SK-N-SH treated with all-trans-retinoic acid at 6 μM for 48 hours (cell line): ENCODE measurements at regions not wholly inside any gene's neighbourhood (a gene's known extent, or its start where the extent isn't known, plus 50 kb on each side); places are given as distances from the start of the nearest gene placed in this dataset.

Source experiments
- ARNTL ChIP-seq: fragments of 450-650 bp; formaldehyde crosslinking; IDR thresholded peaks from 2 replicates; pipeline ENCODE4 v1.5.0; 2020; ENCODE audit warnings: low read depth, mild to moderate bottlenecking, moderate library complexity, borderline replicate concordance
- CSDC2 ChIP-seq: fragments of 250-450 bp; sonication (Bioruptor Pico); IDR thresholded peaks from 2 replicates; pipeline ENCODE4 v1.5.0; 2020; ENCODE audit warnings: mild to moderate bottlenecking, moderate library complexity
- ZFP3 ChIP-seq: fragments of 250-450 bp; sonication (Bioruptor Pico); IDR thresholded peaks from 2 replicates; pipeline ENCODE4 v1.5.0; 2020; ENCODE audit warnings: mild to moderate bottlenecking, moderate library complexity
- ZFP30 ChIP-seq: fragments of 450-650 bp; formaldehyde crosslinking; IDR thresholded peaks from 2 replicates; pipeline ENCODE4 v1.5.0; 2022; ENCODE audit warnings: mild to moderate bottlenecking, moderate library complexity
- ZNF565 ChIP-seq: fragments of 450-650 bp; formaldehyde crosslinking; conservative IDR thresholded peaks from 2 replicates; pipeline ENCODE4 v1.5.0; 2020; ENCODE audit warnings: low read depth, mild to moderate bottlenecking, moderate library complexity
- ZNF8 ChIP-seq: fragments of 450-650 bp; formaldehyde crosslinking; IDR thresholded peaks from 2 replicates; pipeline ENCODE4 v1.5.0; 2020; ENCODE audit warnings: mild to moderate bottlenecking, moderate library complexity
- TF ChIP-seq, protein P1 (sequence below): fragments of 250-450 bp; sonication (Bioruptor Pico); IDR thresholded peaks from 2 replicates; pipeline ENCODE4 v1.5.1; 2020; ENCODE audit warnings: low read depth, mild to moderate bottlenecking, moderate library complexity
- TF ChIP-seq, protein P2 (sequence below): fragments of 250-450 bp; sonication (Bioruptor Pico); IDR thresholded peaks from 2 replicates; pipeline ENCODE4 v1.8.0; 2020; ENCODE audit warnings: mild to moderate bottlenecking, moderate library complexity, borderline replicate concordance
- TF ChIP-seq, protein P3 (sequence below): fragments of 250-450 bp; sonication (Bioruptor Pico); IDR thresholded peaks from 2 replicates; pipeline ENCODE4 v1.5.1; 2021; ENCODE audit warnings: mild to moderate bottlenecking, moderate library complexity
- TF ChIP-seq, protein P4 (sequence below): fragments of 250-450 bp; sonication (Bioruptor Pico); IDR thresholded peaks from 2 replicates; pipeline ENCODE4 v1.8.0; 2021; ENCODE audit warnings: low read depth, mild to moderate bottlenecking, moderate library complexity, borderline replicate concordance

DNA sequence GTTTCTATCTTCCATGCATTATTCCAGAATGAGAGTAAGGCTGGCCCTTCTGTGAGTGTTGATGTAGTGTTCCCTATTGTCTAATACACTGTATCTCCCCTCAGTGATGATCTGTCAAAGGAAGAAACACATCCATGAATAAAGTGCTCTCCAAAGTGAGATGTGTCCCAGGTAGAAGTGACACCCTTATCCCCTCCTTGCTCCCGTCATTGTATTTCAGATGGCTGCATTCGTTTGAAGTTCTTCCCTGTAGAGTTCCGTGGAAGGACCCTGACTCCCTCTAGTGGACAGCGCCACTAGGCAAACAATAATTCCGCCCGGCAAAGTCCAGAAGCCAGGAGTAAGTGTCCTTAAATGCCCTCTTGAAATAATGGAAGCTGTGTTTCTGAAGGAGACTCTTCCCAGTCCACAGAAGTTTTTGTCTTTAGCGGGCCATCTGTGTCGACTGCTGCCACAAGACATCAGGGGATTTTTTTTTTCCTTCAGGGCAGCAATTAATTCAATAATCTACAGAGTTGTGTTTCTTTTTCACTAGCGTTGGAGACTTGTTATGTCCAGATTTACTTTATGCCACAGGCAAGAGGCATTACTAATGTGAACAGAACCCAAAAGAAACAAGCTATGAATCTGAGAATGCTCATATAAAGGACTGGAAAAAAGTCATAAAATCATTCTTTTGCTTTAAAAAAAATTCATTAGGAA lies 64.6 kb downstream of the THNSL1 start:
- TF ChIP-seq ZFP30 (CRISPR knock-in tag) (no peak), ARNTL (CRISPR knock-in tag) (no peak), ZNF565 (CRISPR knock-in tag) (no peak), ZFP3 (CRISPR knock-in tag) (no peak), ZNF8 (CRISPR knock-in tag) (no peak), CSDC2 (CRISPR knock-in tag) (no peak)
- TF ChIP-seq, protein P1, sequence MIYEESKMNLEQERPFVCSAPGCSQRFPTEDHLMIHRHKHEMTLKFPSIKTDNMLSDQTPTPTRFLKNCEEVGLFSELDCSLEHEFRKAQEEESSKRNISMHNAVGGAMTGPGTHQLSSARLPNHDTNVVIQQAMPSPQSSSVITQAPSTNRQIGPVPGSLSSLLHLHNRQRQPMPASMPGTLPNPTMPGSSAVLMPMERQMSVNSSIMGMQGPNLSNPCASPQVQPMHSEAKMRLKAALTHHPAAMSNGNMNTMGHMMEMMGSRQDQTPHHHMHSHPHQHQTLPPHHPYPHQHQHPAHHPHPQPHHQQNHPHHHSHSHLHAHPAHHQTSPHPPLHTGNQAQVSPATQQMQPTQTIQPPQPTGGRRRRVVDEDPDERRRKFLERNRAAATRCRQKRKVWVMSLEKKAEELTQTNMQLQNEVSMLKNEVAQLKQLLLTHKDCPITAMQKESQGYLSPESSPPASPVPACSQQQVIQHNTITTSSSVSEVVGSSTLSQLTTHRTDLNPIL (CRISPR knock-in tag): no peak
- TF ChIP-seq, protein P2, sequence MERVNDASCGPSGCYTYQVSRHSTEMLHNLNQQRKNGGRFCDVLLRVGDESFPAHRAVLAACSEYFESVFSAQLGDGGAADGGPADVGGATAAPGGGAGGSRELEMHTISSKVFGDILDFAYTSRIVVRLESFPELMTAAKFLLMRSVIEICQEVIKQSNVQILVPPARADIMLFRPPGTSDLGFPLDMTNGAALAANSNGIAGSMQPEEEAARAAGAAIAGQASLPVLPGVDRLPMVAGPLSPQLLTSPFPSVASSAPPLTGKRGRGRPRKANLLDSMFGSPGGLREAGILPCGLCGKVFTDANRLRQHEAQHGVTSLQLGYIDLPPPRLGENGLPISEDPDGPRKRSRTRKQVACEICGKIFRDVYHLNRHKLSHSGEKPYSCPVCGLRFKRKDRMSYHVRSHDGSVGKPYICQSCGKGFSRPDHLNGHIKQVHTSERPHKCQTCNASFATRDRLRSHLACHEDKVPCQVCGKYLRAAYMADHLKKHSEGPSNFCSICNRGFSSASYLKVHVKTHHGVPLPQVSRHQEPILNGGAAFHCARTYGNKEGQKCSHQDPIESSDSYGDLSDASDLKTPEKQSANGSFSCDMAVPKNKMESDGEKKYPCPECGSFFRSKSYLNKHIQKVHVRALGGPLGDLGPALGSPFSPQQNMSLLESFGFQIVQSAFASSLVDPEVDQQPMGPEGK: no peak
- TF ChIP-seq, protein P3, sequence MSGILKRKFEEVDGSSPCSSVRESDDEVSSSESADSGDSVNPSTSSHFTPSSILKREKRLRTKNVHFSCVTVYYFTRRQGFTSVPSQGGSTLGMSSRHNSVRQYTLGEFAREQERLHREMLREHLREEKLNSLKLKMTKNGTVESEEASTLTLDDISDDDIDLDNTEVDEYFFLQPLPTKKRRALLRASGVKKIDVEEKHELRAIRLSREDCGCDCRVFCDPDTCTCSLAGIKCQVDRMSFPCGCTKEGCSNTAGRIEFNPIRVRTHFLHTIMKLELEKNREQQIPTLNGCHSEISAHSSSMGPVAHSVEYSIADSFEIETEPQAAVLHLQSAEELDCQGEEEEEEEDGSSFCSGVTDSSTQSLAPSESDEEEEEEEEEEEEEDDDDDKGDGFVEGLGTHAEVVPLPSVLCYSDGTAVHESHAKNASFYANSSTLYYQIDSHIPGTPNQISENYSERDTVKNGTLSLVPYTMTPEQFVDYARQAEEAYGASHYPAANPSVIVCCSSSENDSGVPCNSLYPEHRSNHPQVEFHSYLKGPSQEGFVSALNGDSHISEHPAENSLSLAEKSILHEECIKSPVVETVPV (CRISPR knock-in tag): no peak
- TF ChIP-seq, protein P4, sequence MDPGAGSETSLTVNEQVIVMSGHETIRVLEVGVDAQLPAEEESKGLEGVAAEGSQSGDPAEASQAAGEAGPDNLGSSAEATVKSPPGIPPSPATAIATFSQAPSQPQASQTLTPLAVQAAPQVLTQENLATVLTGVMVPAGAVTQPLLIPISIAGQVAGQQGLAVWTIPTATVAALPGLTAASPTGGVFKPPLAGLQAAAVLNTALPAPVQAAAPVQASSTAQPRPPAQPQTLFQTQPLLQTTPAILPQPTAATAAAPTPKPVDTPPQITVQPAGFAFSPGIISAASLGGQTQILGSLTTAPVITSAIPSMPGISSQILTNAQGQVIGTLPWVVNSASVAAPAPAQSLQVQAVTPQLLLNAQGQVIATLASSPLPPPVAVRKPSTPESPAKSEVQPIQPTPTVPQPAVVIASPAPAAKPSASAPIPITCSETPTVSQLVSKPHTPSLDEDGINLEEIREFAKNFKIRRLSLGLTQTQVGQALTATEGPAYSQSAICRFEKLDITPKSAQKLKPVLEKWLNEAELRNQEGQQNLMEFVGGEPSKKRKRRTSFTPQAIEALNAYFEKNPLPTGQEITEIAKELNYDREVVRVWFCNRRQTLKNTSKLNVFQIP (CRISPR knock-in tag): no peak
